HG03025 (cell line): ENCODE measurements at regions not wholly inside any gene's neighbourhood (a gene's known extent, or its start where the extent isn't known, plus 50 kb on each side); places are given as distances from the start of the nearest gene placed in this dataset.
"Not testable (repeated sequence)": the region's sequence is repeated elsewhere in the genome, so short reads cannot be mapped to it uniquely, and the experiment has no call there.

Source experiments
- ATAC-seq: cut with Tn5 transposase; IDR thresholded peaks from one replicate; pipeline ENCODE4 v1.9.1; 2021; ENCODE audit warnings: mild to moderate bottlenecking, moderate library complexity; ENCODE audit not compliant: unreplicated experiment, low FRiP score

- ATAC-seq = no peak
Measured at GRCh38 chr5:120297616-120298015, 166.5 kb upstream of the PRR16 start.

DNA sequence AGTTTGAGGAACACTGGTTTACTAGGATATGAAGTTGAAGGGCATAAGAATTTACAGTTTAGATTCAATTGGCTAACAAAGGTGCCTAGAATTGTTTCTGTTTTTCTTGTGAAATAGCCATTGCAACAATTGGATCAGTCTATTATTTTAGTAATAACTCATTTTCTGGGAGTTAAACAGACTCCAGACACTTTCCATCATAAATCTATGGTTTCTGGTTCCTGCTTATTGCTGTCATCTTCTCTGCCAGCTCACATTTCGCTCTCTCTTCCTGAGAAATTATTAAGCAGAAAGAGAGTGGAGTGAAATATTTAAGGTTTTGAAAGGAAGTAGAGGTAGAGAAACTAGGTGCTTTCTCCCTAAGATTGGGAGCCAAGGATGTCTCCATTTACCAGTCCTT, 165.1 kb upstream of the PRR16 start:
- no peak for ATAC-seq

DNA sequence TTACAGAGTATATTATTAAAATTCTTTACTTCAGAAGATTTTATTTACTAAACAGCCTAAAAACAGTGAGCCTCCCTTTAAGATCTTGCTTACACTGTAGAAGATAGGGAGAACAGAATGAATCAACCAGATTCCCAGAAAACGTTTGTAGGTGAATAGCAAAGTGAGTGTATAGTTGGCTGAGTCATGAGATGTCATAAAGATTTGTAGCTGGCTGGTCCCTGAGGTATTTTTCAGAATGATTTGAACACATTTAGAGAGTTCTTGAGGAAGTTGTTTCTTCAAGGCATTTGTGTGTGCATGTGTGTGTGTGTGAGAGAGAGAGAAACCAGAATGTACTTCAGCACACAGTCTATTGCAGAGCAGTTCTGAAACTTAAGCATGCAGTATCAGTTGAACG, 159.4 kb upstream of the PRR16 start:
- no peak for ATAC-seq

DNA sequence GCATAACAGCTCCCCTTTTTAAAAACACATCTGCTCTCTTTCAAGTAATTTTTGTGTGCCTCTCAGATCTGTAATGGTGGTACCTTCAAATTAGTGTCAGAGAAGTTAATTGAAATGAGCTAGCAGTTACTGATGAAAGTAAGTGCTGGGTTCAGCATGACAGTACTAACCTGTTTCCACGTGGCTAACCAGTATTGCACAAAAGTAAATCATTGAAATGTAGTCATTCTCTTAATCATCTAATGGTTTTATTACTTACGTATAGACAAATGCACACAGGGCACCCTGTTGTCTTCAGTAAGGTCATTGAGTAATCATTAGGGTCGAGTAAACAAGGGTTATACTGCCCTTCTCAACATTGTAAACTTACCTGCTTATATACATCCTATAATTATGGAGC, 157.8 kb upstream of the PRR16 start:
- no peak for ATAC-seq

DNA sequence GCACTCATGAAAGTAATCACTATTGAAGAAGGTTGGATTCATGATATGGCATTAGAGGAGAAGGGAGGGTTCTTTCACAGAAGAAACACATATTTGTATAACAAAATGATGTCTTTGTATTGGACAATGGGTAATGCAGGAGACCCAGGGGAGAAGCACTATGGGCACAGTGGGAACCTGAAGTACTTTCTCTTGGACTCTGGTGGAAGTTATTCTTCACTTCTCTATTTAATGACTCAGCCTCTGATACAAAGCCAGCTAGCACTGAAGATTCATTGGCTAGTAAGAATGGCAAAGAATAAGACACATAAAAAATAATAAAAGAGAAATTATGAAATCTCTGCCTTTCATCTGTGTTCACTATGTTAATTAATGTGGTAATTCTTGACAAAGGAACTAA, 149.9 kb upstream of the PRR16 start:
- ATAC-seq = no peak

GRCh38 chr5:120320626-120321025, 143.5 kb upstream of the PRR16 start:
- no peak for ATAC-seq

- no peak for ATAC-seq
Measured at GRCh38 chr5:120326651-120327050, 137.4 kb upstream of the PRR16 start.

GRCh38 chr5:120327180-120327579, 136.9 kb upstream of the PRR16 start:
- ATAC-seq = no peak

DNA sequence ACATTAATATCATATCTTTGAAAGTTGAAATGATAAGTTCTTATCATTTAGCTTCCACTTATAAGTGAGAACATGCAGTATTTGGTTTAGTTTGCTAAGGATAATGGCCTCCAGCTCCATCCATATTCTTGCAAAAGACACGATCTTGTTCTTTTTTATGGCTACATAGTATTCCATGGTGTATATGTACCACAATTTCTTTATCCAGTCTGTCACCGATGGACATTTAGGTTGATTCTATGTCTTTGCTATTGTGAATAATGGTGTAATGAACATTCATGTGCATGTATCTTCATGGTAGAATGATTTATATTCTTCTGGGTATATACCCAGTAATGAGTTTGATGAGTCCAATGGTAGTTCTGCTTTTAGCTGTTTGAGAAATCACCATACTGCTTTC, 135.0 kb upstream of the PRR16 start:
- no peak for ATAC-seq

DNA sequence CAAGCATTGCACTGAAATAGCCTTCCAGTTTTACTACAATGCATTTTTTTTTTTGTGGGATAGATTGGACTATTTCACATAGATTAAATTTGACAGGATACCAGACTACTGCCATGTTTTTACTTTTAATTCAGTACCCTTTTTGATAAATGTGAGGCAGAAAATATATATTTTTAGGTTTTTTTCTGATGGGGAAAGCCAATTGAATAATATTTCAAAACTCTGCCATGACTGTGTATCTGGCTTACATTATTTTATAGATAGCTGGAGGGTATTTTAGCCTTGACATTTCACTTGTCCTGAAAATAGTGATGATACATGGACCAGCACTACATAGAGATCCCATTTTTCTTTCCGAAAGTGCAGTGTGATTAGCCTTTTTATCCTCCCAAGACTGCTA, 133.5 kb upstream of the PRR16 start:
- ATAC-seq = no peak

GRCh38 chr5:120344181-120344580, 119.9 kb upstream of the PRR16 start:
- no peak for ATAC-seq

DNA sequence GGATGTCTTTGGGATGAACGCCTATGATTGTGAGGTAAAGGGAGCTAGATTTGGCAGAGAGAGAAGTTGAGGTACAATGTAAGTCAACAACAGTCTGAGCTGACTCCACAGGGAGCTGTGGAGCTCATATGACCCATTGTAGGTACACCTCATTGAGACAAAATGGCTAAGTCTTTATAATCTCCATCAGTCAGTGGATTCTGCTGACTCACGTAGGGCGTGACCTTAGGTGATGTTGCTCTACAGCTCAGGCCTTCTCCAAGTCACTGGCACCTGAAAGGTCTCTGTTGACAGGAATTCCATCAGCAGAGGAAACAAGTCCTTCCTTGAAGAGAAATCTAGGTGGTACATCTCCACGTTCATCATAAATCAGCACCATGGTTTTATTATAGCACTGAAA, 118.2 kb upstream of the PRR16 start:
- ATAC-seq = no peak

DNA sequence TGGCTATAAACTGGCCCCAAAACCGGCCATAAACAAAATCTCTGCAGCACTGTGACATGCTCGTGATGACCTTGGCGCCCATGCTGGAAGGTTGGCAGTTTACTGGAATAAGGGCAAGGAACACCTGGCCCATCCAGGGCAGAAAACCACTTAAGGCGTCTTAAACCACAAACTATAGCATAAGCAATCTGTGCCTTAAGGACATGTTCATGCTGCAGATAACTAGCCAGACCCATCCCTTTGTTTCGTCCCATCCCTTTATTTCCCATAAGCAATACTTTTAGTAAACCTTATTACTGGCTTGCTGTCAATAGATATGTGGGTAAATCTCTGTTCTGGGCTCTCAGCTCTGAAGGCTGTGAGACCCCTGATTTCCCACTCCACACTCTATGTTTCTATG, 113.0 kb upstream of the PRR16 start:
- ATAC-seq = not testable (repeated sequence)

GRCh38 chr5:120354126-120354525, 110.0 kb upstream of the PRR16 start:
- ATAC-seq = no peak

GRCh38 chr5:120358949-120359348, 105.2 kb upstream of the PRR16 start:
- no peak for ATAC-seq

- ATAC-seq = no peak
Measured at GRCh38 chr5:120361941-120362340, 102.2 kb upstream of the PRR16 start.

DNA sequence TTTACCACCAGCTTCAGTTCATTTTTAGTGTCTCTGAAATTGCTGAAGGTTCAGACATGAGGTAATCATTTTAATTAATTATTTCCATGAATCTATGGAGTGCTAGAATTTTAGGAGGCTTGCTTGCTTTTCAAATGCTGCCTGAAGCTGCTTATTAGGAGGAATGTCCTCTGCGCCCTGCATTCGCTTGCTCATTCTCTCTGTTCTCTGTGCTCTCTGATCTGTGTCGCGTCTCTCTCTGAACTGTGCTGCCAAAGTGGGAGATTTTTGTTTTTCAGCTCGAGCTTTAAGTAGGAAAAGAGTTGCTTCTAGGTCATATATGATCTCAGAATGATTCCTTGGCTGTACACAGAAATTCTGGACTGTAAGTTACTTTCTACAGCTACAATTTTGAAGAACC, 101.7 kb upstream of the PRR16 start:
- ATAC-seq = no peak

DNA sequence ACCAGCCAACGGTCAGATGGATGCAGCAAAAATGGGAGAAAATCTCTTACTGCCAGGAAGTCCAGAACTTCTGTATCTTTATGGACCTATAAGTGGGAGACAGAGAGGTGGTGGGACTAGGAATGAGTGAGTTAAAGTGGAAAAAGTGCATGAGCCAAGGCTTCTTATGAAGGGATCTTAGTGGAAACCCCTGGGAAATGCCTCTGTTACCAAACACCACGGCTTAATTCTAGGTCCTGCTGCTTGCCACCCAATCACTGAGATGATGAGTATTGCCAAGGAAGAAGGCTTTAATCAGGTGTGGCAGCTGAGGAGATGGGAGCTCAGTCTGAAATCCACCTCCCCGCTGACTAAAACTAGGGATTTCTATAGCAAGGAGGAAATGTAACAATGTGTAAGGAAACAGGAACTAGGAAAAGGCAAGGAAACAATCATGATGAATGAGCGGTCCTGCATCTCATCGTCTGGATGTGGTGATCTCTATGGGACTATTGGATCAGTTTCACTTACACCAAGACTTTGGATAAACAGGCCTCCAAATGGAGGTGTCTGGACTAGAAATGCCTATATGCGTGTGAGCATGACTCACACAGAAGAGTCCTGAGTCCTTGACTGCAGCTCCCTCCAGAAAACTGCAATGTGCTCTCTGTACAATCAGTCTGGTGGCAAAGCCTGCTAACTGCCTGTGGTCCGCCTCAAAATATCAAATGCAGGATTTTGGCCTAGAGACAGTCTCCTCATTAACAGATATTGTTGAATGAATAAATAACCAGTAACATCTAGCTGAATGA, 98.2 kb upstream of the PRR16 start:
- no peak for ATAC-seq

DNA sequence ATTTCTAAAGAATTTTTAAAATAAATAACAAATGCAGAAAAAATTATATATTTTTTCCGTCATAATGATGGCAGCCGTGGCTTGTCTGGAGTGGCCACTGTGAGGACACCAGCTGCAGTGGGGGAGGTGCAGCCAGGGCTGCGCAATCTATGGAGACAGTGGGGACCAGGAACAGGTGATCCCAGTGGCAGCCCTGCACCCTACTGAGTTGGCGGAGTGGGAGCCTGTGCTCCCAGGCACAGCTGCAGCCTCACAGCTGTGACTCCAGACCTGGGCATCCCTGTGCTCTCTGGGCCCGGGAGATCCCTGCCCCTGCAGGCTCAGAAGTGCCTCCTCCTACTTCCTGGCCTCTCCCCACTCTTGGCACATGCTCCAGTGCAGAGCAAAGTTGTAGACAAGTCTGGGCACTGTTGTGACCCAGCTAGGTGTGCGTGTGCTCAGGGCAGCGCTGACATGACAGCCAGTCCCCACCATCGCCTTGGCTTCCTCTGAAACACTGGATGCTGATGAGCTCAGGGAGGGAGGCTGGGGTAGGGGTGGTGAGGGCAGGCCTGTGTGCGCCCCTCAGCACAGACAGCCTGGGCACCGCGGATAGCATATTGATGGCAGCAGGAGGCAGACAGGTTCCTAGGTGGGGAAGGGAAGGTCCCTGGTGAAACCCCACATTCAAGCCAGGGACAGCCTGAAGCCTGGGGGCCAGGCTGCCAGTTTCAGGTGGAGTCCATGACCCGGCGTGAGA, 96.0 kb upstream of the PRR16 start:
- ATAC-seq = no peak

- ATAC-seq = no peak
Measured at GRCh38 chr5:120368923-120369715, 95.0 kb upstream of the PRR16 start.

- no peak for ATAC-seq
Measured at GRCh38 chr5:120372899-120373298, 91.2 kb upstream of the PRR16 start.
